HepG2 (cell line): ENCODE measurements at regions not wholly inside any gene's neighbourhood (a gene's known extent, or its start where the extent isn't known, plus 50 kb on each side); places are given as distances from the start of the nearest gene placed in this dataset.

Experiments
- ATAC-seq: fragments of 200-7000 bp; cut with Tn5 transposase; 3 replicates; pipeline ENCODE4 v1.9.1; 2020; ENCODE audit warnings: mild to moderate bottlenecking, moderate library complexity
- BruUV-seq: library from RNA; stranded (reverse); fragments of 400-500 nt; replicated peaks from 2 replicates; lab custom pipeline; 2021; lab: Mats Ljungman, UMichigan
- CTCF ChIA-PET: fragments of 300-600 bp; formaldehyde crosslinking; extraction: SDS; loops from one replicate; lab custom pipeline; 2021; ENCODE audit warnings: low total read pairs, inconsistent platforms, low intra/inter-chr PET ratio; lab: Yijun Ruan, JAX
- POLR2A ChIA-PET: fragments of 350-600 bp; sonication (Branson Sonifier 250); formaldehyde crosslinking; loops from one replicate; lab custom pipeline; 2020; ENCODE audit warnings: antibody characterized with exemption, inconsistent platforms; lab: Yijun Ruan, JAX
- DNase-seq: peaks from one replicate; pipeline ENCODE4 v3.0.0-alpha.2; 2015; ENCODE audit warnings: low spot score
- FAIRE-seq: peaks from 3 replicates; lab custom pipeline; 2011; peaks lifted over from hg19 to GRCh38; lab: Jason Lieb, UNC
- H2AFZ ChIP-seq: one replicate; pipeline ENCODE4 v1.6.1; 2011; ENCODE audit warnings: low read length, inconsistent platforms
- H3K27ac ChIP-seq: fragments of 300-600 bp; 3 replicates; pipeline ENCODE4 v1.8.0; 2011; ENCODE audit warnings: mixed run types, mild to moderate bottlenecking, mixed read lengths, low read length, inconsistent platforms; ENCODE audit not compliant: insufficient read depth; ENCODE audit errors: extremely low read length
- H3K27me3 ChIP-seq, 2 experiments: fragments of 200-600 bp in 1 of 2; 2 replicates in 1 of 2; 3 replicates in 1 of 2; pipeline versions ENCODE4 v1.6.0 to v1.8.0; 2011; ENCODE audit warnings: low read length in 2 of 2, mild to moderate bottlenecking in 2 of 2, moderate library complexity in 2 of 2, inconsistent platforms in 1 of 2; ENCODE audit not compliant: insufficient read depth in 2 of 2, control insufficient read depth in 1 of 2
- H3K36me3 ChIP-seq, 2 experiments: fragments of 200-600 bp in 1 of 2; replicated peaks in 1 of 2; 2 replicates in 1 of 2; 3 replicates in 1 of 2; pipeline versions ENCODE4 v1.5.1 to v1.8.0; 2011; ENCODE audit warnings: low read length in 2 of 2, inconsistent platforms in 1 of 2; ENCODE audit not compliant: insufficient read depth in 2 of 2, control insufficient read depth in 1 of 2
- H3K4me1 ChIP-seq: 2 replicates; pipeline ENCODE4 v1.5.1; 2012; ENCODE audit warnings: low read length, inconsistent platforms; ENCODE audit not compliant: insufficient read depth
- H3K4me2 ChIP-seq: 2 replicates; pipeline ENCODE4 v1.6.0; 2011; ENCODE audit warnings: low read depth, low read length, inconsistent platforms
- H3K4me3 ChIP-seq, 3 experiments: fragments of 200-600 bp in 1 of 3; sonication (generic), shearing (Covaris generic) in 1 of 3; replicated peaks in 1 of 3; 2 replicates each; pipeline ENCODE4 v1.5.1; 2011 to 2016; ENCODE audit warnings: low read length in 3 of 3, inconsistent platforms in 2 of 3, low read depth in 2 of 3, mild to moderate bottlenecking in 2 of 3, control low read depth in 1 of 3, mixed read lengths in 1 of 3; ENCODE audit not compliant: insufficient read depth in 1 of 3
- H3K79me2 ChIP-seq: one replicate; pipeline ENCODE4 v1.6.1; 2011; ENCODE audit warnings: low read length, inconsistent platforms; ENCODE audit not compliant: insufficient read depth
- H3K9ac ChIP-seq: 2 replicates; pipeline ENCODE4 v1.6.0; 2011; ENCODE audit warnings: mild to moderate bottlenecking, low read depth, low read length, inconsistent platforms; ENCODE audit not compliant: insufficient read depth
- H3K9me3 ChIP-seq: 2 replicates; pipeline ENCODE4 v1.5.1; 2012; ENCODE audit warnings: mild to moderate bottlenecking, low read length
- H4K20me1 ChIP-seq: 2 replicates; pipeline ENCODE4 v1.6.0; 2011; ENCODE audit warnings: inconsistent platforms, mild to moderate bottlenecking, low read length, moderate library complexity; ENCODE audit not compliant: insufficient read depth
- E2F5 ChIP-seq: sonication (generic); formaldehyde crosslinking; conservative IDR thresholded peaks from 2 replicates; pipeline ENCODE4 v1.4.0; 2020; ENCODE audit warnings: missing genetic modification reagents
- FOXJ3 ChIP-seq: sonication (generic); formaldehyde crosslinking; IDR thresholded peaks from 2 replicates; pipeline ENCODE4 v1.4.0; 2020; ENCODE audit warnings: missing genetic modification reagents, mild to moderate bottlenecking, borderline replicate concordance
- HCFC1 ChIP-seq: fragments of 150-350 bp; IDR thresholded peaks from 2 replicates; pipeline ENCODE4 v1.6.1; 2014; ENCODE audit warnings: low read depth, low read length
- MED1 ChIP-seq: sonication (generic); formaldehyde crosslinking; IDR thresholded peaks from 2 replicates; pipeline ENCODE4 v1.4.0; 2020; ENCODE audit warnings: missing genetic modification reagents
- MLLT10 ChIP-seq: sonication (generic); formaldehyde crosslinking; IDR thresholded peaks from 2 replicates; pipeline ENCODE4 v1.4.0; 2020; ENCODE audit warnings: missing genetic modification reagents
- NFE2 ChIP-seq: sonication (generic); formaldehyde crosslinking; IDR thresholded peaks from 2 replicates; pipeline ENCODE4 v1.4.0; 2020; ENCODE audit warnings: missing genetic modification reagents
- POGZ ChIP-seq: sonication (generic); formaldehyde crosslinking; IDR thresholded peaks from 2 replicates; pipeline ENCODE4 v1.4.0; 2020; ENCODE audit warnings: mild to moderate bottlenecking, missing genetic modification reagents
- ZFP36 ChIP-seq: fragments of 150-350 bp; IDR thresholded peaks from 2 replicates; pipeline ENCODE4 v1.6.1; 2018; ENCODE audit warnings: borderline replicate concordance, low read length, low read depth; ENCODE audit not compliant: partially characterized antibody
- ZNF138 ChIP-seq: sonication (generic); formaldehyde crosslinking; IDR thresholded peaks from 2 replicates; pipeline ENCODE4 v1.5.0; 2020; ENCODE audit warnings: mild to moderate bottlenecking, low read depth, missing genetic modification reagents
- ZNF564 ChIP-seq: sonication (generic); formaldehyde crosslinking; IDR thresholded peaks from 2 replicates; pipeline ENCODE4 v1.8.1; 2023; ENCODE audit warnings: mild to moderate bottlenecking, missing genetic modification reagents
- ZNF616 ChIP-seq: sonication (generic); formaldehyde crosslinking; IDR thresholded peaks from 2 replicates; pipeline ENCODE4 v1.5.0; 2020; ENCODE audit warnings: low read depth, mild to moderate bottlenecking, missing genetic modification reagents
- ZNF792 ChIP-seq: IDR thresholded peaks from 2 replicates; pipeline ENCODE4 v1.6.1; 2016
- WGBS: methylation state at CpG from one replicate; pipeline ENCODE4 v1.1.6; 2017; ENCODE audit warnings: low lambda C conversion rate; 5-methylcytosine and 5-hydroxymethylcytosine counted together
- in situ Hi-C: cut with HindIII; loops from 2 replicates; pipeline ENCODE4 v1.10.0; 2017; ENCODE audit warnings: low pct_unique_long_range_greater_than_20kb; ENCODE audit not compliant: extremely low pct_ligation_motif_present
- intact Hi-C: fragments of 100-400 bp; cut with micrococcal nuclease; formaldehyde crosslinking; loops from one replicate; pipeline ENCODE4 v1.10.0; 2022; ENCODE audit not compliant: unreplicated experiment

- BruUV-seq, result no TSS peak
- TF ChIP-seq FOXJ3 (CRISPR knock-in tag) (no peak), ZNF792 (CRISPR knock-in tag) (no peak), ZFP36 (no peak), MED1 (CRISPR knock-in tag) (no peak), ZNF564 (no peak)
- no peaks in the 10 kb centered on the region for H3K36me3 ChIP-seq
- intact Hi-C loops, result no loop called here
- H3K27me3 ChIP-seq, result no peaks in the 10 kb centered on the region
- H3K4me1 ChIP-seq, result peaks cover 42% of the 10 kb centered on the region
- no peak overlapping the region for H2AFZ ChIP-seq
- ChIA-PET CTCF (no interaction called here), POLR2A (no interaction called here)
- 28% methylated on average over 6 of the region's 6 CpGs for WGBS
- H3K9me3 ChIP-seq, result peaks cover 16% of the 10 kb centered on the region
- in situ Hi-C loops, result no loop called here
- H3K79me2 ChIP-seq, result no peaks in the 10 kb centered on the region
- no peak overlapping the region for H3K4me3 ChIP-seq
- no peak overlapping the region for H3K27ac ChIP-seq
- no peak for FAIRE-seq
- ATAC-seq, result no peak
- no peaks in the 10 kb centered on the region for H4K20me1 ChIP-seq
- no peak overlapping the region for H3K4me2 ChIP-seq
- no peak overlapping the region for H3K9ac ChIP-seq
- no peak for DNase-seq
Observed at GRCh38 chr12:93242154-93242972, 135.4 kb upstream of the NUDT4 start.

GRCh38 chr12:93243382-93243688 is 134.4 kb upstream of the NUDT4 start:
- in situ Hi-C loops, result no loop called here
- ATAC-seq (peak; percentile 49; the same call in 2 of the 3 replicates), DNase-seq (no peak), FAIRE-seq (peak; percentile 40)
- no peaks in the 10 kb centered on the region for H3K36me3 ChIP-seq
- peaks cover 47% of the 10 kb centered on the region for H3K4me1 ChIP-seq
- BruUV-seq, result no TSS peak
- H3K79me2 ChIP-seq, result no peaks in the 10 kb centered on the region
- H3K9me3 ChIP-seq, result peaks cover 9% of the 10 kb centered on the region; the same call in 1 of the 2 replicates
- CTCF ChIA-PET, result no interaction called here
- H3K27me3 ChIP-seq, result no peaks in the 10 kb centered on the region
- intact Hi-C loops, result no loop called here
- no peak overlapping the region for H3K27ac ChIP-seq
- peak overlapping the region; percentile 71 for H3K4me2 ChIP-seq
- H3K4me3 ChIP-seq, result peak overlapping the region in 2 of 3 experiments; percentile 9 to 15; a peak in 2 of 6 replicates
- TF ChIP-seq HCFC1 (no peak), ZNF138 (no peak), E2F5 (no peak), ZNF616 (no peak), POGZ (CRISPR knock-in tag) (no peak), MLLT10 (CRISPR knock-in tag) (no peak), NFE2 (no peak)
- H3K9ac ChIP-seq, result no peak overlapping the region
- no peaks in the 10 kb centered on the region for H4K20me1 ChIP-seq
- POLR2A ChIA-PET, result no interaction called here
- peak overlapping the region; percentile 11 for H2AFZ ChIP-seq
- WGBS, result 6% methylated on average over 2 of the region's 3 CpGs
